OCI-LY1 (cell line): ENCODE measurements at regions not wholly inside any gene's neighbourhood (a gene's known extent, or its start where the extent isn't known, plus 50 kb on each side); places are given as distances from the start of the nearest gene placed in this dataset.

Experiments
- CTCF ChIP-seq: fragments of 200-600 bp; sonication (generic), shearing (Covaris generic); IDR thresholded peaks from 2 replicates; pipeline ENCODE4 v1.5.1; 2017; ENCODE audit warnings: mild to moderate bottlenecking, antibody characterized with exemption, low read length, moderate library complexity, mixed read lengths
- EZH2 ChIP-seq: fragments of 200-600 bp; sonication (generic), shearing (Covaris generic); IDR thresholded peaks from 2 replicates; pipeline ENCODE4 v1.8.0; 2017; ENCODE audit warnings: borderline replicate concordance, mixed run types, mild to moderate bottlenecking, antibody characterized with exemption, low read length, moderate library complexity, mixed read lengths

- TF ChIP-seq CTCF: no peak
- TF ChIP-seq EZH2: no peak
Measured at GRCh38 chr9:18253950-18254349, 220.0 kb upstream of the ADAMTSL1 start.
